Activated effector memory CD4-positive, alpha-beta T cell treated with anti-CD3 and anti-CD28 coated beads, Interleukin-2, amount 50 U/mL, for 16 hours (primary cell): ENCODE measurements at regions not wholly inside any gene's neighbourhood (a gene's known extent, or its start where the extent isn't known, plus 50 kb on each side); places are given as distances from the start of the nearest gene placed in this dataset.
"Not testable (repeated sequence)": the region's sequence is repeated elsewhere in the genome, so short reads cannot be mapped to it uniquely, and the experiment has no call there.

ENCODE experiments used
- DNase-seq: peaks from one replicate; pipeline ENCODE4 v3.0.0-alpha.2; 2020

DNA sequence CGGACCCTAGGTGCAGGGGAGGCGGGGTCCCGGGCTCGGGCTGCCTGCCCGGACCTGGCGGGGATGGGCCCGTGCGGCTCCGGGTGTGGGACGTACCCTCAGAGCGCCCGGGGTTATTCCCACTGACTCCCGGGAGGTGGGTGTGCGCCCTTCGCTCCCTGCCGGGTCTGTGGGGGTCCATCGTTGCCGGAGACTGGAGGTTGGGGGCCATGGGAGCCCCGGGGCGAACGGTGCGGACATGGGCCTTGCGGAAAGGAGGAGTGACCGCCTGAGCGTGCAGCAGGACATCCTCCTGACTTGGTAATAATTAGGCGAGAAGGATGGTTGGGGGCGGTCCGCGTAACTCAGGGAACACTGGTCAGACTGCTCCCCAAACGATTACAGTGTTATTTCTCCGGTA lies 552.7 kb downstream of the TUBA3C start:
- not testable (repeated sequence) for DNase-seq

GRCh38 chr13:18628428-18628827 lies 553.2 kb downstream of the TUBA3C start:
- DNase-seq, result no peak

DNA sequence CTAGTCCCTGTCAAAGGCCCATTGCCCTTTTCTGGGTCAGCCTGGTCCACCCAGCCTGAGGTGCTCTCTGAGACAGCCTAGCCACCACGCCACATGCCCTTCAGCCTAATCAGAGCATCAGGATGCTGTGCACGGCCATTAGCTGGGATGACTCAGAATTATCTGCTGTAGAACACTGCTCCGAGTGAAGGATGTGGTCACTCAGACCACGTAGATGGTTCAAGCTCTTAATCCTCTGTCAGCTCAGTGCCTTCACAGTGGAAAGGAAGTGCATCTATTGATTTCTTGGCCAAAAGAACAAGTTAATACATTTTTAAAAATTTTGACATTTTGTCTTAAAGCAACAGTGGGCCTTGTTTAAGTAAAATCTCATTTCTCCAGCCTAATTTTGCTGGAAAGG lies 557.6 kb downstream of the TUBA3C start:
- DNase-seq, result not testable (repeated sequence)

DNA sequence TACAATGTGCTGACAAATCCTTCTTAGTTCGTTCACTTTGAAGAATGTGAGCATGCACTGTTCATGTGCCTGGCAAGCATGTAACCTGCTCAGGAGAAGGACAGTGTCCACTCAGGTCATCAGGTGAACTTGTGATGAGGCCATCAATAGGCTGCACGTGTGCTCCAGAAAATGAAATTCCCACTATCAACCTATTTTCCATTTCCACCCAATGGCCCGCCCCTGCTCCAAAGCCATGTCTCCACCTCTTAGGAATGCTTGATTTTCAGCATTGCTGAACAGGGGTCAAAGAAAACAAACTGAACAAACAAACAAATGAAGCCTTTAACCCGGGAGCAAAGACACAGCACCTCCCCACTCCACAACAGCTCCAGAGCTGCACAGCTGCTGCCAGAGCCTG lies 563.2 kb downstream of the TUBA3C start:
- DNase-seq, result not testable (repeated sequence)

DNA sequence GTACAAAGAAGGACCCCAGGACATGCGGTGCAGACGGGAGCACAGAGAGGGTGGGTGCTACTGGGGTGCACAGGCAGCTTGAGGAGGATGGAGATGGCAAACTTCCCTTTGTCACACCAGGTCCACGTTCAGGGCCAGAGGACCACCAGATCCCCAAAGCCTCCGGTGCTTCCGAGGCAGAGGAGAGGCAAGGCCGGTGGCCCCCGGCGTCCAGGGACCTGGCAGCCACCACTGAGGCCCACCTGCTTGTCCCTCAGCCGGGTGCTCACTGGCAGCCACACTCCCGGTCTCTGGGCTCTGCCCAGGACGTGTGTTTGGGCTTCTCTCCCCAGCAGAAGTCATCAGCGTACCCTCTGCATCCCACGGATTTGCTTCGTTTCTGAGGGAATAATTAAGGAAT lies 571.1 kb downstream of the TUBA3C start:
- not testable (repeated sequence) for DNase-seq

- DNase-seq, result not testable (repeated sequence)
These were observed 572.3 kb downstream of the TUBA3C start for GRCh38 chr13:18609371-18609770.

GRCh38 chr13:18608851-18609250 lies 572.8 kb downstream of the TUBA3C start:
- DNase-seq, result not testable (repeated sequence)

DNA sequence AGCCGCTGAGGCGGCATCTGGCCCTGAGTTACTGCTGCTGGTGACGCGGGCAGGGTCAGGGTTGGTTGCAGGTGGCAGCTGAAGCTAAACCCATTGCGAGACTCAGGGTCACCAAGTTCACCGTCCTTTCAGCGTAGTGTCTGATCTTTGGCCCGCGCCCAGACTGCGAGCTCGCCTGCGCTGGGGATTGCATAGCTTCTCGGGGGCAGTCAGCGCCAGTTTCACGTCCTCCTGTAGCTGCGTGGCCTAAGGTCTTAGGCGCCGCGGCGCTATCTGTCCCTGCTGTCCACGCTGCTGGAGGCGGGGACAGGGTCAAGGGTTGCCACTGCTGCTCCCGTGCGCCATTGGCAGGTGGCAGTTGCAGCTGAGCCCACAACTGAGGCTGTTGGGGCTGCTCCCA lies 581.3 kb downstream of the TUBA3C start:
- DNase-seq, result not testable (repeated sequence)

DNA sequence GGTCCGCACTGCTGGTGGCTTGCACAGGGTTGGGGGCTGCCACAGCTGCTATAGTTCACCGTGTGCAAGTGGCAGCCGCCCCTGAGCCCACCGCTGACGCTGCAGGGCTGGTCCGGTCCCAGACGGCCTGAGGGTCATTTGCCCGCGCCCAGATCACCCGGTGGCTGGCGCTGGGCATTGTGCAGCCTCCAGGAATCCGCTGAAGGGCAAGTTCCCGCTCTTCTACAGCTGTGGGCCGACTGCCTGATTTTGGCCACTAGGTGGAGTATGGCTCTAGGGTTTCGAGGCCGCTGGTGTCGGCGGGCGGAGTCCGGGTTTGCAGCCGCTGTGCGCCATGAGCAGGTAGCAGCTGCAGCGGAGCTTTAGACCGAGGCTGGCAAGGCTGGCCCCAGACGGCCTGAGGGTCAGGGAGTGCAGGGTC lies 581.8 kb downstream of the TUBA3C start:
- DNase-seq, result not testable (repeated sequence)

- DNase-seq, result not testable (repeated sequence)
These were observed 583.1 kb downstream of the TUBA3C start for GRCh38 chr13:18598543-18598942.

DNA sequence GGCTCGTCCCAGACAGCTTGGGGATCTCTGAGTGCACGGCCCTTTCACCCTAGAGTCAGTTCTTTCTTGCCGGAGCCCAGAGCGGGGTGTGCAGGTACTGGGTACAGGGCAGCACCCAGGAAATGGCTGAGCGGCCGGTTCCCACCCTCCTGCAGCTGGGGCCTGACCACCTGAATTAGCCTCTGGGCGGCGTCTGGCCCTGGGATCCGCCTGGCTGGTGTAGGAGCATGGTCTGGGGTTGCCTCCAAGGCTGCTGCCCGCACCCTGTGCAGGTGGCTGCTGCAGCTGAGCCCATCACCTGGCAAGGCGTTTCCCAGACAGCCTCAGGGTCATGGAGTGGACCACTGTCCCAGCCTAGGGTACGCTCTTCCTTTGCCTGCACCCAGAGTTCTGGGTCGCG lies 583.7 kb downstream of the TUBA3C start:
- DNase-seq, result not testable (repeated sequence)

GRCh38 chr13:18577103-18577502 lies 604.5 kb downstream of the TUBA3C start:
- DNase-seq, result not testable (repeated sequence)

DNA sequence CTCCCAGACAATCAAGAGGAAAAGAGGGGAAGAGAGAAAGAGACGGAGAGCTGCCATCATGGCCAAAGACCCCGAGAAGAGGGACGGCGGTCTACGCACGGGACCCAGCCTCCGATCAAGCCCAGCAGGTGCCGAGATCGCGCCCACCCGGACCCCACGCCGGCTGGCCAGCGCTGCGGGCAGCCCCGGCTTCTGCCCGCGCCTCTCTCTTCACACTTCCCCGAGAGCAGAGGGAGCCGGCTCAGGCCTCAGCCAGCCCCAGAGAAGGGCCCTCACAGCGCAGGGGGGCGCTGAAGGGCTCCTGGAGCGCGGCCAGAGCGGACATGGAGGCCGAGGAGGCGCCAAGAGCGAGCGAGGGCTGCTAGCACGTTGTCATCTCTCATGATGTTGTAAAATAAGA lies 613.7 kb downstream of the TUBA3C start:
- DNase-seq, result not testable (repeated sequence)
